GM12878 (cell line): ENCODE measurements at regions not wholly inside any gene's neighbourhood (a gene's known extent, or its start where the extent isn't known, plus 50 kb on each side); places are given as distances from the start of the nearest gene placed in this dataset.

Experiments used
- CBX3 ChIP-seq: fragments of 200-600 bp; sonication (generic); IDR thresholded peaks from 2 replicates; pipeline ENCODE4 v1.6.1; 2016; ENCODE audit warnings: low read depth, borderline replicate concordance
- IKZF1 ChIP-seq: fragments of 450-650 bp; conservative IDR thresholded peaks from 2 replicates; pipeline ENCODE4 v1.6.1; 2017; ENCODE audit warnings: antibody characterized with exemption, mild to moderate bottlenecking
- RAD21 ChIP-seq: IDR thresholded peaks from 2 replicates; pipeline ENCODE4 v1.6.1; 2011; ENCODE audit warnings: mild to moderate bottlenecking, low read depth, low read length, moderate library complexity; ENCODE audit not compliant: insufficient read depth
- SREBF2 ChIP-seq: IDR thresholded peaks from 2 replicates; pipeline ENCODE4 v1.6.1; 2012; ENCODE audit warnings: mild to moderate bottlenecking, low read length
- TF ChIP-seq, protein P1 (sequence below): fragments of 150-350 bp; IDR thresholded peaks from 2 replicates; pipeline ENCODE4 v1.6.1; 2016; ENCODE audit warnings: low read depth, low read length
- TF ChIP-seq, protein P2 (sequence below): fragments of 450-650 bp; IDR thresholded peaks from 2 replicates; pipeline ENCODE4 v1.6.1; 2018; ENCODE audit warnings: mild to moderate bottlenecking, low read depth, moderate library complexity; ENCODE audit not compliant: partially characterized antibody
- TF ChIP-seq, protein P3 (sequence below): IDR thresholded peaks from 2 replicates; pipeline ENCODE4 v1.6.1; 2012; ENCODE audit warnings: improper control_type of control experiment, low read depth, low read length; ENCODE audit not compliant: insufficient replicate concordance

DNA sequence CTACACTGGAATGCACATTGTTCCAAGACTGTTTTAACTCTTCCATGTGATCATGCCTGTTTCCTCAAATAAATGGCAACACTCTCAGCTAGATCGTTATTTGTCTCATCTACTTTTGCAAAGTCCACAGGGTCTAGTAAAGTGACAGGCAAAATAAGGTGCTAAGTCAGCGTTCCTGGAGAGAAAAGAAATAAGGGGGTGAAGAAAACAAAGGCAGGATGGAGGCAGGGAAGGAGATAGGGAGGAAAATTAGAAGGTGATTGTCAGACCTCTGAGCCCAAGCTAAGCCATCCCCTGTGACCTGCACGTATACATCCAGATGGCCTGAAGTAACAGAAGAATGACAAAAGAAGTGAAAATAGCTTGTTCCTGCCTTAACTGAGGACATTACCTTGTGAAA, 132.1 kb downstream of the RAB38 start (continued):
- TF ChIP-seq, protein P1, sequence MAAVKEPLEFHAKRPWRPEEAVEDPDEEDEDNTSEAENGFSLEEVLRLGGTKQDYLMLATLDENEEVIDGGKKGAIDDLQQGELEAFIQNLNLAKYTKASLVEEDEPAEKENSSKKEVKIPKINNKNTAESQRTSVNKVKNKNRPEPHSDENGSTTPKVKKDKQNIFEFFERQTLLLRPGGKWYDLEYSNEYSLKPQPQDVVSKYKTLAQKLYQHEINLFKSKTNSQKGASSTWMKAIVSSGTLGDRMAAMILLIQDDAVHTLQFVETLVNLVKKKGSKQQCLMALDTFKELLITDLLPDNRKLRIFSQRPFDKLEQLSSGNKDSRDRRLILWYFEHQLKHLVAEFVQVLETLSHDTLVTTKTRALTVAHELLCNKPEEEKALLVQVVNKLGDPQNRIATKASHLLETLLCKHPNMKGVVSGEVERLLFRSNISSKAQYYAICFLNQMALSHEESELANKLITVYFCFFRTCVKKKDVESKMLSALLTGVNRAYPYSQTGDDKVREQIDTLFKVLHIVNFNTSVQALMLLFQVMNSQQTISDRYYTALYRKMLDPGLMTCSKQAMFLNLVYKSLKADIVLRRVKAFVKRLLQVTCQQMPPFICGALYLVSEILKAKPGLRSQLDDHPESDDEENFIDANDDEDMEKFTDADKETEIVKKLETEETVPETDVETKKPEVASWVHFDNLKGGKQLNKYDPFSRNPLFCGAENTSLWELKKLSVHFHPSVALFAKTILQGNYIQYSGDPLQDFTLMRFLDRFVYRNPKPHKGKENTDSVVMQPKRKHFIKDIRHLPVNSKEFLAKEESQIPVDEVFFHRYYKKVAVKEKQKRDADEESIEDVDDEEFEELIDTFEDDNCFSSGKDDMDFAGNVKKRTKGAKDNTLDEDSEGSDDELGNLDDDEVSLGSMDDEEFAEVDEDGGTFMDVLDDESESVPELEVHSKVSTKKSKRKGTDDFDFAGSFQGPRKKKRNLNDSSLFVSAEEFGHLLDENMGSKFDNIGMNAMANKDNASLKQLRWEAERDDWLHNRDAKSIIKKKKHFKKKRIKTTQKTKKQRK, result no peak
- no peak for TF ChIP-seq SREBF2
- TF ChIP-seq, protein P2, sequence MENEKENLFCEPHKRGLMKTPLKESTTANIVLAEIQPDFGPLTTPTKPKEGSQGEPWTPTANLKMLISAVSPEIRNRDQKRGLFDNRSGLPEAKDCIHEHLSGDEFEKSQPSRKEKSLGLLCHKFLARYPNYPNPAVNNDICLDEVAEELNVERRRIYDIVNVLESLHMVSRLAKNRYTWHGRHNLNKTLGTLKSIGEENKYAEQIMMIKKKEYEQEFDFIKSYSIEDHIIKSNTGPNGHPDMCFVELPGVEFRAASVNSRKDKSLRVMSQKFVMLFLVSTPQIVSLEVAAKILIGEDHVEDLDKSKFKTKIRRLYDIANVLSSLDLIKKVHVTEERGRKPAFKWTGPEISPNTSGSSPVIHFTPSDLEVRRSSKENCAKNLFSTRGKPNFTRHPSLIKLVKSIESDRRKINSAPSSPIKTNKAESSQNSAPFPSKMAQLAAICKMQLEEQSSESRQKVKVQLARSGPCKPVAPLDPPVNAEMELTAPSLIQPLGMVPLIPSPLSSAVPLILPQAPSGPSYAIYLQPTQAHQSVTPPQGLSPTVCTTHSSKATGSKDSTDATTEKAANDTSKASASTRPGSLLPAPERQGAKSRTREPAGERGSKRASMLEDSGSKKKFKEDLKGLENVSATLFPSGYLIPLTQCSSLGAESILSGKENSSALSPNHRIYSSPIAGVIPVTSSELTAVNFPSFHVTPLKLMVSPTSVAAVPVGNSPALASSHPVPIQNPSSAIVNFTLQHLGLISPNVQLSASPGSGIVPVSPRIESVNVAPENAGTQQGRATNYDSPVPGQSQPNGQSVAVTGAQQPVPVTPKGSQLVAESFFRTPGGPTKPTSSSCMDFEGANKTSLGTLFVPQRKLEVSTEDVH, result no peak
- no peak for TF ChIP-seq RAD21
- TF ChIP-seq CBX3, result no peak
- no peak for TF ChIP-seq IKZF1
- TF ChIP-seq, protein P3, sequence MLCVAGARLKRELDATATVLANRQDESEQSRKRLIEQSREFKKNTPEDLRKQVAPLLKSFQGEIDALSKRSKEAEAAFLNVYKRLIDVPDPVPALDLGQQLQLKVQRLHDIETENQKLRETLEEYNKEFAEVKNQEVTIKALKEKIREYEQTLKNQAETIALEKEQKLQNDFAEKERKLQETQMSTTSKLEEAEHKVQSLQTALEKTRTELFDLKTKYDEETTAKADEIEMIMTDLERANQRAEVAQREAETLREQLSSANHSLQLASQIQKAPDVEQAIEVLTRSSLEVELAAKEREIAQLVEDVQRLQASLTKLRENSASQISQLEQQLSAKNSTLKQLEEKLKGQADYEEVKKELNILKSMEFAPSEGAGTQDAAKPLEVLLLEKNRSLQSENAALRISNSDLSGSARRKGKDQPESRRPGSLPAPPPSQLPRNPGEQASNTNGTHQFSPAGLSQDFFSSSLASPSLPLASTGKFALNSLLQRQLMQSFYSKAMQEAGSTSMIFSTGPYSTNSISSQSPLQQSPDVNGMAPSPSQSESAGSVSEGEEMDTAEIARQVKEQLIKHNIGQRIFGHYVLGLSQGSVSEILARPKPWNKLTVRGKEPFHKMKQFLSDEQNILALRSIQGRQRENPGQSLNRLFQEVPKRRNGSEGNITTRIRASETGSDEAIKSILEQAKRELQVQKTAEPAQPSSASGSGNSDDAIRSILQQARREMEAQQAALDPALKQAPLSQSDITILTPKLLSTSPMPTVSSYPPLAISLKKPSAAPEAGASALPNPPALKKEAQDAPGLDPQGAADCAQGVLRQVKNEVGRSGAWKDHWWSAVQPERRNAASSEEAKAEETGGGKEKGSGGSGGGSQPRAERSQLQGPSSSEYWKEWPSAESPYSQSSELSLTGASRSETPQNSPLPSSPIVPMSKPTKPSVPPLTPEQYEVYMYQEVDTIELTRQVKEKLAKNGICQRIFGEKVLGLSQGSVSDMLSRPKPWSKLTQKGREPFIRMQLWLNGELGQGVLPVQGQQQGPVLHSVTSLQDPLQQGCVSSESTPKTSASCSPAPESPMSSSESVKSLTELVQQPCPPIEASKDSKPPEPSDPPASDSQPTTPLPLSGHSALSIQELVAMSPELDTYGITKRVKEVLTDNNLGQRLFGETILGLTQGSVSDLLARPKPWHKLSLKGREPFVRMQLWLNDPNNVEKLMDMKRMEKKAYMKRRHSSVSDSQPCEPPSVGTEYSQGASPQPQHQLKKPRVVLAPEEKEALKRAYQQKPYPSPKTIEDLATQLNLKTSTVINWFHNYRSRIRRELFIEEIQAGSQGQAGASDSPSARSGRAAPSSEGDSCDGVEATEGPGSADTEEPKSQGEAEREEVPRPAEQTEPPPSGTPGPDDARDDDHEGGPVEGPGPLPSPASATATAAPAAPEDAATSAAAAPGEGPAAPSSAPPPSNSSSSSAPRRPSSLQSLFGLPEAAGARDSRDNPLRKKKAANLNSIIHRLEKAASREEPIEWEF, result no peak
